ENCODE measurements at regions not wholly inside any gene's neighbourhood (a gene's known extent, or its start where the extent isn't known, plus 50 kb on each side); places are given as distances from the start of the nearest gene placed in this dataset.

DNA sequence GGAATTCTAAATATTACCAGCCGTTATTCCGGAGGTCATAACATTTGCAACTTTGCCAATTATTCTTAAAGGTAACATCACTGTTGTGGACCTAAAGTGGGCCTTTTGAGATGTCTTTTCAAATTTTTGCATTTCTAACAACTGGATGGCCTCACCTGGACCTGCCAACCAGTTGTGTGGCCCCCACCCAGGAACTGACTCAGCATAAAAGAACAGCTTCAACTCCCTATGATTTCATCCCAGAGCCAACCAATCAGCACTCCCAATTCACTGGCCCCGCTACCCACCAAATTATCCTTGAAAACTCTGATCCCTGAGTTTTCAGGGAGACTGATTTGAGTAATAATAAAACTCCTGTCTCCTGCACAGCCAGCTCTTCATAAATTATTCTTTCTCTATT, 489.7 kb upstream of the LMCD1 start:
- Histone ChIP-seq H3K9me2 (ENCODE audit: insufficient read depth, low read length) (no peaks in the 10 kb centered on the region), H3K27ac (ENCODE audit: low read depth, low read length, poor library complexity, severe bottlenecking) (no peak overlapping the region), H3K36me3 (ENCODE audit: insufficient read depth, low read length) (no peaks in the 10 kb centered on the region), H3K4me2 (ENCODE audit: low read length) (no peak overlapping the region), H3K4me1 (ENCODE audit: insufficient read depth, low read length, poor library complexity, severe bottlenecking) (no peaks in the 10 kb centered on the region), H3K79me2 (ENCODE audit: insufficient read depth, low read depth, low read length) (no peaks in the 10 kb centered on the region), H3K4me3 (ENCODE audit: low read depth, low read length, poor library complexity, severe bottlenecking) (no peak overlapping the region), H3K9me3 (ENCODE audit: low read length) (no peaks in the 10 kb centered on the region), H2AFZ (ENCODE audit: low read length) (no peak overlapping the region), H4K20me1 (ENCODE audit: insufficient read depth, low read length) (no peaks in the 10 kb centered on the region)
- no TSS peak for BruUV-seq (replicated peaks)
- CTCF ChIA-PET (ENCODE audit: unreplicated experiment): no interaction called here
- TF ChIP-seq, protein P1, sequence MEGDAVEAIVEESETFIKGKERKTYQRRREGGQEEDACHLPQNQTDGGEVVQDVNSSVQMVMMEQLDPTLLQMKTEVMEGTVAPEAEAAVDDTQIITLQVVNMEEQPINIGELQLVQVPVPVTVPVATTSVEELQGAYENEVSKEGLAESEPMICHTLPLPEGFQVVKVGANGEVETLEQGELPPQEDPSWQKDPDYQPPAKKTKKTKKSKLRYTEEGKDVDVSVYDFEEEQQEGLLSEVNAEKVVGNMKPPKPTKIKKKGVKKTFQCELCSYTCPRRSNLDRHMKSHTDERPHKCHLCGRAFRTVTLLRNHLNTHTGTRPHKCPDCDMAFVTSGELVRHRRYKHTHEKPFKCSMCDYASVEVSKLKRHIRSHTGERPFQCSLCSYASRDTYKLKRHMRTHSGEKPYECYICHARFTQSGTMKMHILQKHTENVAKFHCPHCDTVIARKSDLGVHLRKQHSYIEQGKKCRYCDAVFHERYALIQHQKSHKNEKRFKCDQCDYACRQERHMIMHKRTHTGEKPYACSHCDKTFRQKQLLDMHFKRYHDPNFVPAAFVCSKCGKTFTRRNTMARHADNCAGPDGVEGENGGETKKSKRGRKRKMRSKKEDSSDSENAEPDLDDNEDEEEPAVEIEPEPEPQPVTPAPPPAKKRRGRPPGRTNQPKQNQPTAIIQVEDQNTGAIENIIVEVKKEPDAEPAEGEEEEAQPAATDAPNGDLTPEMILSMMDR (conservative IDR thresholded peaks at IDR 0.05; ENCODE audit: low read length): no peak
- TF ChIP-seq EZH2phosphoT487 (IDR thresholded peaks at IDR 0.05; ENCODE audit: borderline replicate concordance, low read depth, low read length): no peak
- POLR2A ChIA-PET: no interaction called here
- intact Hi-C loops (cut with micrococcal nuclease; ENCODE audit: unreplicated experiment): no loop called here
- DNase-seq (ENCODE audit: low spot score): no peak

DNA sequence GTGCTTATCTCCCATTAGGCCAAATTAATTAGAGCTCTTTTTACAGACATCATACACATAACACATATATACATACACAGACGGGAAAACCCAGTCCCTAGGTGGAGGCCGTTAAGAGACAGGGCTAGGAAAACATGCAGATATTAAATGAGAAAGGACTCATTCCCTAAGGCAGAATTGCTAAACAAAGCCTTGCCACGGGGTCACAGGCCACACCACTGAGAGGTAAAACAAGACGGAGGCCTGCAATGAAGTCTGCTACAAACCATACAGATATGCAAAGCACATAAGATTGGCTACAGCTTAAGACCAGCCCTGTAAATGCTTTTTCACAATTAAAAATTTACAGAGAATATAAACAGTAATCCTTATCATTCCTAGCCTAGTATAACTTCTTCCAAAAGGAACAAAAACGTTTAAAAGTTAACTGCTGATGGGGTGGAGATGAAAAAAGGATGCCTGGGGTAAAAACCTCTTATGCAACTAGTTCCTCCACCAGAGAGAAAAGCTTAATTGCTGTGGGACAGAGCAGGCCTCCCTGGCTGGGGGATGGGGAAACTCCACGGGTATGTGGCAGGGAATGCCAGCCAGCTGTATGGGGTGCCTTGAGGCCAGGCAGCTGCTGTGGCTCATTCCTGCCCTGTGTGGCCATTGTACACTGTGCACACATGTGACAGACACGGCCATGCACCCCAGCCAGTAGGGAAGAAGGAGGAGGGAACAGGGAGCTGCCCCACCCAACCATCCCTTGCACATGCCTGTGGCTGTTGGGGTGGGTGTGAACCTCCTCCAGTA, 481.4 kb upstream of the LMCD1 start:
- POLR2A ChIA-PET: no interaction called here
- H3K27ac ChIP-seq (ENCODE audit: low read depth, low read length, poor library complexity, severe bottlenecking): no peak overlapping the region

DNA sequence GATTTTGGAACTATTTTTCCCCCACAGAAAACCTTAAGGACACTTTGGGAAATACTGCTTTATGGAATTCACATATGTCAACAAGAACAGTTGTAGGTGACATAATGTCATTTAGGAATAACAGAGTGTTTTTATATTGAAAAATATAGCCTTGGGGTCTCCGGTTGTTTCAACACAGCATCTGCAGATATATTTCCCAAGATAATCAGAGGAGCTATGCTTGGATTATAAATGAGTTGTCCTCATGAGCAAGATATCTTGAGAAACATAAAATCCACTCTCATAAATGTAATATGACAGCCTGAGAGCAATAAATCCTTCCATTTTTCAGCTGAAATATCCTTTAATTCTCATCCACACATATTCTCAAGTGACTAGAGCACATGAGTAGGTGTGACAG, 473.7 kb upstream of the LMCD1 start:
- no peak overlapping the region for H3K27ac ChIP-seq (ENCODE audit: low read depth, low read length, poor library complexity, severe bottlenecking)
- ChIA-PET CTCF (ENCODE audit: unreplicated experiment) (no interaction called here), POLR2A (interaction anchor here (0.6 to 0.7 kb wide), 3 partner anchors 15 to 1631 kb away, joined by 3 to 4 read pairs (median 3); no protein-coding TSS in a partner anchor)
- H2AFZ ChIP-seq (ENCODE audit: low read length): no peak overlapping the region
- no peaks in the 10 kb centered on the region for H3K9me3 ChIP-seq (ENCODE audit: low read length)
- H3K36me3 ChIP-seq (ENCODE audit: insufficient read depth, low read length): no peaks in the 10 kb centered on the region
- DNase-seq (ENCODE audit: low spot score): no peak
- H3K4me2 ChIP-seq (ENCODE audit: low read length): no peak overlapping the region
- intact Hi-C loops (cut with micrococcal nuclease; ENCODE audit: unreplicated experiment): no loop called here
- H3K9me2 ChIP-seq (ENCODE audit: insufficient read depth, low read length): no peaks in the 10 kb centered on the region
- no peaks in the 10 kb centered on the region for H4K20me1 ChIP-seq (ENCODE audit: insufficient read depth, low read length)
- TF ChIP-seq, protein P1 (conservative IDR thresholded peaks at IDR 0.05; ENCODE audit: low read length): no peak
- TF ChIP-seq EZH2phosphoT487 (IDR thresholded peaks at IDR 0.05; ENCODE audit: borderline replicate concordance, low read depth, low read length): no peak
- H3K4me1 ChIP-seq (ENCODE audit: insufficient read depth, low read length, poor library complexity, severe bottlenecking): no peaks in the 10 kb centered on the region
- no peak overlapping the region for H3K4me3 ChIP-seq (ENCODE audit: low read depth, low read length, poor library complexity, severe bottlenecking)
- H3K79me2 ChIP-seq (ENCODE audit: insufficient read depth, low read depth, low read length): no peaks in the 10 kb centered on the region
- BruUV-seq (replicated peaks): no TSS peak

More for the DNA sequence above, 481.4 kb upstream of the LMCD1 start:
- no peaks in the 10 kb centered on the region for H3K79me2 ChIP-seq (ENCODE audit: insufficient read depth, low read depth, low read length)
- no peaks in the 10 kb centered on the region for H3K9me2 ChIP-seq (ENCODE audit: insufficient read depth, low read length)
- BruUV-seq (replicated peaks): no TSS peak
- no peaks in the 10 kb centered on the region for H3K36me3 ChIP-seq (ENCODE audit: insufficient read depth, low read length)
- no peaks in the 10 kb centered on the region for H3K4me1 ChIP-seq (ENCODE audit: insufficient read depth, low read length, poor library complexity, severe bottlenecking)
- no peak overlapping the region for H3K4me3 ChIP-seq (ENCODE audit: low read depth, low read length, poor library complexity, severe bottlenecking)
- H2AFZ ChIP-seq (ENCODE audit: low read length): no peak overlapping the region
- no peak overlapping the region for H3K4me2 ChIP-seq (ENCODE audit: low read length)
- no peak for DNase-seq (ENCODE audit: low spot score)
- intact Hi-C loops (cut with micrococcal nuclease; ENCODE audit: unreplicated experiment): no loop called here
- H3K9me3 ChIP-seq (ENCODE audit: low read length): no peaks in the 10 kb centered on the region
- no peaks in the 10 kb centered on the region for H4K20me1 ChIP-seq (ENCODE audit: insufficient read depth, low read length)
- CTCF ChIA-PET (ENCODE audit: unreplicated experiment): no interaction called here
- TF ChIP-seq, protein P1 (conservative IDR thresholded peaks at IDR 0.05; ENCODE audit: low read length): no peak
- no peak for TF ChIP-seq EZH2phosphoT487 (IDR thresholded peaks at IDR 0.05; ENCODE audit: borderline replicate concordance, low read depth, low read length)

All from OCI-LY7 (cell line).